ENCODE measurements at regions not wholly inside any gene's neighbourhood (a gene's known extent, or its start where the extent isn't known, plus 50 kb on each side); places are given as distances from the start of the nearest gene placed in this dataset.

DNA sequence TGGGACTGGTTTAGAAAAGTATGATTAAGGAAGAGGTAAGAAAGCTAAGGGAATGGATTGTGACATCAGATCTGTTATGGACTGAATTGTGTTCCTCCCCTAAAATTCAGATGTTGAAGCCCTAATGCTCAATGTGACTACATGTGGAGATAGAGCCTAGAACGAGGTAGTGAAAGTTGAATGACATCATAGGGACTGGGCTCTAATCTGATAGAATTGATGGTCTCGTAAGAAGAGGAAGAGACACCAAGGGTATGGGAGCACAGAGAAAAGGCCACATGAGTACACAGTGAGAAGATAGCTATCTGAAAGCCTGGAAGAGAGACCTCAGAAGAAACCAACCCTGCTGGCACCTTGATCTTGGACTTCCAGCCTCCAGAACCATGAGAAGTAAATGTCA, 178.3 kb downstream of the TRIB2 start:
- TF ChIP-seq, protein P1, sequence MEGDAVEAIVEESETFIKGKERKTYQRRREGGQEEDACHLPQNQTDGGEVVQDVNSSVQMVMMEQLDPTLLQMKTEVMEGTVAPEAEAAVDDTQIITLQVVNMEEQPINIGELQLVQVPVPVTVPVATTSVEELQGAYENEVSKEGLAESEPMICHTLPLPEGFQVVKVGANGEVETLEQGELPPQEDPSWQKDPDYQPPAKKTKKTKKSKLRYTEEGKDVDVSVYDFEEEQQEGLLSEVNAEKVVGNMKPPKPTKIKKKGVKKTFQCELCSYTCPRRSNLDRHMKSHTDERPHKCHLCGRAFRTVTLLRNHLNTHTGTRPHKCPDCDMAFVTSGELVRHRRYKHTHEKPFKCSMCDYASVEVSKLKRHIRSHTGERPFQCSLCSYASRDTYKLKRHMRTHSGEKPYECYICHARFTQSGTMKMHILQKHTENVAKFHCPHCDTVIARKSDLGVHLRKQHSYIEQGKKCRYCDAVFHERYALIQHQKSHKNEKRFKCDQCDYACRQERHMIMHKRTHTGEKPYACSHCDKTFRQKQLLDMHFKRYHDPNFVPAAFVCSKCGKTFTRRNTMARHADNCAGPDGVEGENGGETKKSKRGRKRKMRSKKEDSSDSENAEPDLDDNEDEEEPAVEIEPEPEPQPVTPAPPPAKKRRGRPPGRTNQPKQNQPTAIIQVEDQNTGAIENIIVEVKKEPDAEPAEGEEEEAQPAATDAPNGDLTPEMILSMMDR (IDR thresholded peaks at IDR 0.05; ENCODE audit: low read depth, low read length) = no peak
- no peak for TF ChIP-seq EZH2phosphoT487 (IDR thresholded peaks at IDR 0.05; ENCODE audit: low read depth)

All from OCI-LY3 (cell line).